ENCODE measurements at regions not wholly inside any gene's neighbourhood (a gene's known extent, or its start where the extent isn't known, plus 50 kb on each side); places are given as distances from the start of the nearest gene placed in this dataset.

GRCh38 chr4:111770514-111770913 lies 374.7 kb upstream of the FAM241A start:
- TF ChIP-seq CTCF (conservative IDR thresholded peaks at IDR 0.05; ENCODE audit: low read length) (no peak), EZH2phosphoT487 (IDR thresholded peaks at IDR 0.05; ENCODE audit: borderline replicate concordance, low read depth, low read length) (no peak)

Data from OCI-LY7 (cell line).